T-helper 2 cell (primary cell): ENCODE measurements at regions not wholly inside any gene's neighbourhood (a gene's known extent, or its start where the extent isn't known, plus 50 kb on each side); places are given as distances from the start of the nearest gene placed in this dataset.

Source experiments
- DNase-seq, 5 experiments: peaks; one replicate each; pipeline versions ENCODE4 v3.0.0 to v3.0.0-alpha.2; 2012 to 2022

DNA sequence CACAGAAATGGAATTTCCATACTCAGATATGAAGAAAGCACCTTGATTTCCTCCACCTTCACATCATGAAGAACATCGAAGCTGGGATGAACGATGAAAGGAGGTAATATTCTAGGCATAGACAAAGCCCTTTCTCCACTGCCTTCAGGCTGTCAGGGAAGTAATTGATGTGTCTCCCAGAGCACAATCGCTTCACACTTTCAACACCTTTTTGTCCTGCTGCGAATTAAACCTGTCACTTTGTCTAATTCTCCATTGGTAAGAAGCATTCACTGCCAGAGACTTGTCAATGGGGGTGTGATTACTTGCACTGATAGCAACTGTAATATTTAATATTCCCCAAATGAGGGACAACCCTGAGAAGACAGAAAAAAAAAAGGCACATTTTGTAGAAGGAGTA is 260.1 kb downstream of the ETS1 start:
- no peak for DNase-seq

DNA sequence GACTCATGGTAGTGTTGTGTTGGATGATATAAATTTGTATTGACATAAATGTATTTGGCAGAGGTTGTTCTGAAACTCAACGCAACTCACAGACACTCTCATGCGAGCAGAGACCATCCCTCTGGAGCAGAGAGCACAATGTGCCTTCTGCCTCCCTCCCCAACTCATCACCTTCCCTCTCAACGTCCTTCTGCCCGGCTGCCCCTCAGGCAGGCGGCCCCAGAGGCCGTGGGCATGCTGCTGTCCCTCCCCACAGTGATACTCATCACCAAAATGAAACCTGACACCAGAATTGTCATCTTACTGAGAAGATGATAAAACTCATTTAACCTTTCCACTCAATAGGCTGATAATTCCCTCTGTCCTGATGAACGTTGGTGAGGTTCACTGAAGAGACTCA is 260.6 kb downstream of the ETS1 start:
- DNase-seq: no peak

DNA sequence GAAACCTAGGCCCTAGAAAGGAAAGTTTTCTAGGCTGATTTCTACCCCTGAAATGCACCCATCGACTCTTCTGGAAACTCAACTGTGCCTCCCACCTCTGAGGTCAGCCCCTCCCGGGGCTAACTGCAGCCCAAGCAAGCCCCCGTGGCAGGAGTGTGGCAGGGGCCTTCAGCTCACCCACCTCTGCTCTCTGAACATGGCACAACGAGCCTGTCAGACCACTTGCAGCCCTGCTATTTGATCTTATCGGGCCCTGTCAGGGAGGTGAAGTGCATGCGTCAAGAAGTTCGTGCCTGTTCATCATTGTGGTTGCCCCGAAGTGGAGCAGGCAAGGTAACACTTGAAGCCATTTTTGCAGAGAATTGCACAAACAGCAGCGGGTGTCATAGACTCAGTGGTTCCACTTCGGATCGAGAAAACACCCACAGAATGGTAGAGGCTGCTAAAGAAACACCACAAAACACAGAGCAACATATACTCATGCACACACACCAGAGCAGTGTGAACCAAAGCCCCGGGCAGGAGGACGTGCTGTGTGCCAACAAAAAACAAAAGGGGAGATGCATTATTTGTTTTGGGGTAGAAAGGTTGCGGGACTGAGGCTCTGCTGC is 262.7 kb downstream of the ETS1 start:
- peak; percentile 27 to 100 (median 72) for DNase-seq

DNA sequence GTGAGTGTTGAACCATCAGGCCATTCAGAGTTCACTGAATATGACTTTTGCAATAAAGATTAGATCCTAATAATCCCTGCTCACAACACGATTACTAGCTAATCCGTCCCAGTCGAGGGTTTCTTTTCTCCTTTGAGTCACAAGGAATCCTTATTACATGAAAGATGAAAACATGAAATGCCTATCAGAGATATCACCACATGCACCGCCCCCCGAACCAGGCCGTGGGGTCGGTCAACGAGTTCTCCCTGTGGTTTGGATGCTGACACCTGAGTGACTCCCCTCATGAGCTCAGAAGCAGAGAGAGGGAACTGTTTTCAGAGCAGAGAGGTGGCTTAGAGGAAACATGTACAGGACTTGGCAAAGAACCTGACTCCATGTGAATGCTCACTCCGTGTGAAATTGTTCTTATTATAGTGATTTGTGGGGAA is 263.3 kb downstream of the ETS1 start:
- DNase-seq: peak in 2 of 5 experiments; percentile 34 to 84

DNA sequence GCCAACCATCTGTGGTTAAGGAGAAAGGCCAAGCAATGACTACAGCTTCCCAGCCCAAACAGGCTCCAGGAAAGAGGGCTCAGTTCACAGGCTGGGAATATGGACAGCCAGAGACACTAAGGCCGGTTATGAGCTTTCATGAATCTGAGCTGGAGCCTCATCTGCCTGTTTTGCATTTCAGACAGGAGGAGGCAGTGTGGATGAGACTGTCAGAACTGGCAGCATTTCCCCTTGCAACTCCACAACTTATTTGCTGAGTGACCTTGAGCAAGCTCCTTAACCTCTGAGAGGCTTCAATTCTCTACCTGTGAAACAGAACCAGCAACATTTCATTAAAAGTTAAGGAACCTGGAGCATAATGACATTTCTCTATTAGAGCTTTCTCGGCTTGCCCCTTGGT is 264.0 kb downstream of the ETS1 start:
- DNase-seq: peak in 1 of 5 experiments; percentile 88

DNA sequence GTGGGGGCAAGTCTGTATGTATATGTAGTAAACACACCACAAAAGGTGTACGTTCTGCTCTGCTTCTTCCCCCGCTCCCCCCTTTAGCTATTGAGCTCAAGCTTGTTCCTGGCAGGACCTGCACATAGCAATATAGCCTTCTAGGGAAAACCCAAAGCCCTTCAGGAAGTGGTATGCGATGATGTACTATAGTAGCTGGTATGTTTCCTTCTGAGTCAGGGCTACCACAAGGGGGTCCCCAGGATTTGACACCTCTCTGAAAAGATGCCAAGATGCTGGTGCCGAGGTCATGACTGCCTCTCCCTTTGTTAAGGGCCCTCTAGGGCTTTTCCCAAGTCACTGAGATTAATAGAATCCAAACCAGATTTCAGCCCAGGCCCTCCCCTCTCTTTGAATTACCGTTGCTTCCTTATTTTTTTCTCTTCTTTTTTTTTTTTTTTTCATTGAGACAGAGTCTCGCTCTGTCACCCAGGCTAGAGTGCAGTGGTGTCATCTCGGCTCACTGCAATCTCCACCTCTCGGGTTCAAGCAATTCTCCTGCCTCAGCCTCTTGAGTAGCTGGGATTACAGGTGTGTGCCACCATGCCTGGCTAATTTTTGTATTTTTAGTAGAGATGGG is 268.4 kb downstream of the ETS1 start:
- DNase-seq: peak in 4 of 5 experiments; percentile 53 to 92 (median 75)

DNA sequence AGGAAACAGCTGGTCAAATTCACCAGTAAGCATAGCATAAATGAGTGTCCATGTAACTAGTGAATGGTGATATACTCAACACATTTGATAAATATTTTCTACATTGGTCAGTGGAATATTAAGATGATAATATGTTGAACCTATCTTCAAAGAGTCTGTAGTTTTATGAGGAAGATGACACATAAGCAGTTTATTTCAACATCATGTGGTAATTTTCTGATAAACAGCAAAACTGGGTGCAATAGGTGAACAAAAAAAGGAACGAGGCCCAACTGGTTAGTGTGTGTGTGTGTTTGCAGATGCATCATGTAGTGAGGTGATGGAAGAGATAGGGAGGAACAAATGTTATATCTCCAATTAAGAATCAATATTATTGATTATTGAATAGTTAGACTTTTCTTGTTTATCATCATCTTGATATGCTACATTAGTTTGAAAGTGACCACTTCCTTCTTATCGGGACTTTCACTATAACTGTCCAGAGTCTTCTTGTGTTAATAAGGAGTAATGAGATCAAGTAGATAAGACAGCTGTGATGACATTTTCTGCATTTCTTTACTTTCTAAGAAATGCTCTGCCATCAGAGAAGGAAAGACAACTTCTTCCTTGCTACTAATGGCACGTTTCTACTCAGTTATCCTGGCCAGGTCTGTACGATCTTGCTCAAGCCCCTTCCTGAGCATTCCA is 270.7 kb downstream of the ETS1 start:
- DNase-seq: peak in 1 of 5 experiments; percentile 41

DNA sequence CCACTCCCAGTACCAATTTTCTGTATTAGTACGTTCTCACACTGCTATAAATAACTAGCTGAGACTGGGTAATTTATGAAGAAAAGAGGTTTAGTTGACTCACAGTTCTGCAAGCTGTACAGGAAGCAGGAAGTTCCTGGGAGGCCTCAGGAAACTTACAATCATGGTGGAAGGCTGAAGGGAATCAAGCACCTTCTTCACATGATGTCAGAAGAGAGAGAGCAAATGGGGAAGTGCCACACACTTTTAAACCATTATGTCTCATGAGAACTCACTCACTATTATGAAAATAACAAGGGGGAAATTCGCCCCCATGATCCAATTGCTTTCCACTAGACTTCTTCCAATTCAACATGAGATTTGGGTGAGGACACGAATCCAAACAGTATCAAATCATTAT is 271.4 kb downstream of the ETS1 start:
- no peak for DNase-seq

DNA sequence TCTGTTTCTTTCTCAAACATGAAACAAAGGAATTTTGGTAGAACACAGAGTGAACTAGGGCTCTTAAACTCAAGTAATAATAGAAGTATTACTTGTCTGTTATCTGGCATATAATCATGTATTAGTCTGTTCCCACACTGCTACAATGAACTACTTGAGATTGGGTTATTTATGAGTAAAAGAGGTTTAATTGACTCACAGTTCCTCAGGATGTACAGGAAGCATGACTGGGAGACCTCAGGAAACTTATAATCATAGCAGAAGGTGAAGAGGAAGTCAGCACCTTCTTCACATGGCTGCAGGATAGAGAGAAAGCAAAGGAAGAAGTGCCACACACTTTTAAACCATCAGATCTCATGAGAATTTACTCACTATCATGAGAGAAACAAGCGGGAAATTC is 273.4 kb downstream of the ETS1 start:
- no peak for DNase-seq

DNA sequence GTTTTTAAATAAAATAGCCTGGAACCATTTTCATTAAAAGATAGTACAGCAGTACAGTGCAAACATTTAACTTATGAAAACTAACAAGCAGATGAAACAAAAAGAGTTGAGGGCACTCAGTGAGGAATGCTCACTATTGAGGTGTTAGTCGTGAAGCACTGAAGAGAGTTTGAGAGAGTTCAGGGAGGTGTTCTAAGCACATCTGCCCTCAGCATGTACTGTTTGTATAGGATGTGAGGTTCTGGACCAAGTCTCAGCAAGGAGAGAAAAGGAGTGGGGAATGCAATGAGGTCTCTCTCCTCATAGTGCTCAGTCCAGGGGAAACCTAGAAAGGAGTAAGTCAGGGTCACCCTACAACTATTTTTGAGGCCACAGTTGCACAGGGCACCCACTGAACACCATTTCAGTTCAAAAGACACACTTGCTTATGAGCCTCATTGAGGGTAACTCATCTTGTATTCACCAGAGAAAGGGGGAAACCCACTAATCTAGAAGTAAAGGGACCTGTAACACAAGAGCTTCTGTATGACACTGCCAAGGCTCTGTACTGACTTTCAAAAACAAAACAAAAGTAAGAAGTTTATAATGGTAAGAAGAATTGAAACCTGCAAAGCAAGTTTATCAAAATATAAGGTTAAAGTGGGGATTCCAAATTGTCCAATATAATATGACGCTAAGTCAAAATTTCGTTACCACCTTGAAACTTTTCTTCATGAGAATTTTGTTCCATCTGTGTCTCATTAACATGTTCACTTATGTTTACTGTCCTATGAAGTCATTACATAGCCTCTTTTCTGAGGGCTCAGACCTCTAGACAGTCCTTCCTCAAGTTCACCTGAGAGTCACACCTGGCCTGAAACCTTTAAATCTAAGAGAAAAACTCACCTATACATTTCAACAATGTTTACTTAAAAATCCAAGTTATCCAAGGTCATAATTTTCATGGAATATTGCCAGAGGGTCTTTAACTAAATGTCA is 275.3 kb downstream of the ETS1 start:
- DNase-seq: peak in 1 of 5 experiments; percentile 31

DNA sequence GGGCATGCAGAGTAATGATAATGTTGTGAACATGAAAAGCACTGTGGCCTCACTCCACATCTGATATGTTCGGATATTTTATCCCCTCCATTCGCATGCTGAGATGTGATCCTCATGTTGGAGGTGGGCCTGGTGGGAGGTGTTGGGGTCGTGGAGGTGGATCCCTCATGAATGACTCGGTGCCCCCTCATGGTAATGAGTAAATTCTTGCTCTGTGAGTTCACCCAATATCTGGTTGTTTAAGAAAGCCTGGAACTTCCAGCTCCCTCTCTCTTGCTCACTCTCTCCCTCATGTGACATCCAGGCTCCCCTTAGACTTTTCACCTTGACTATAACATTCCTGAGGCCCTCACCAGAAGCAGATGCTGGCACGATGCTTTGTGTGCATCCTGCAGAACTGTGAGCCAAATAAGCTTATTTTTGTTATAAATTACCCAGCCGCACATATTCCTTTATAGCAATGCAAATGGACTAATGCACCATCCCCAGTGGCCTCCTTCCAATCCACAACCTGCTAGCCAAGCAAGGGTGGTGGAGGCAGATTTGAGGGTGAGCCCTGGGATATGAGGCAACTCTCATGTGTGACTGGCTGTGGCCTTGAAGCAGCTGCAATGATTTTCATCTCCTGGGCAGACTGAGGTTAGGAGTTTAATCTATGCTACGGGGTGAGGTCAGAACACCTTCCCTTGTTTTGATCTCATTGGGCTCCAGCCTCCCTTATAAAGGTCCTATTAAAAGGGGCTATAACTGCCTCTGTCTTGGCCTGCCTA is 276.5 kb downstream of the ETS1 start:
- no peak for DNase-seq

DNA sequence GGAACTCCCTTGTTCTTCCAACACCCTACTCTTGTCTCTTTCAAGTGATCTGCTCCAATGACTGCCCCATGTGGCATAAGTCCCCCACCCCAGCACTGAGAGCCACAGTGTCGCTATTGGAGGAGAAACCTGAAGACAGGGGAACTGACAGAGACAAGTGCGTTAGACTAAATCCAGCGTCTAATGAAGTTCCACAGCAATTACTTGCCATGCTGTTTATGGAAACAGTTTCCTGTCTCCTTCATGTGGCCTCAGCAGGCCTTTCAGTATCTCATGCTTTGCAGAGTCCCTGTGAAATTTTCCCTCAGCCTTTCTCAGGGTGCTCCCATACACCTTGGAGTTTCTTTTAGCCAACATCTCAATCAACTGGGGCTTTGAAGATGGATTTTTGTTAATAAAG is 277.4 kb downstream of the ETS1 start:
- DNase-seq: no peak

DNA sequence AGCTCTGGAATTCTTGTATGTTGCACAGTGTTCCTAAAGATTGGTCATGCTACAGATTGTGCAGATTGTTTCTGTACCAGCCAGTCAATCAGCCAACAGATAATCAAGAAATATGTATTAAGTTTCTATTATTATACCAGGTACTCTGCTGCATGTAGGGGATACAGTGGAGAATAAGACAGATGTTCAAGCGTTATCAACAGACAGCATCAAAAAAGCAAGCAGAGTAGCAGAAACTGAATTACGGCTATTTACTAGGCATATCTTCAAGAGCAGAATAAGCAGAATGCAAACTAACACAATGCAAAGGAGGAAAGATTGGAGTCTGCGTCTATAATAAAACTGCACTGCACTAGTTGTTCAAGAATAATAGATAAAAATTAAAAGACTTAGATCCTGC is 278.6 kb downstream of the ETS1 start:
- no peak for DNase-seq

DNA sequence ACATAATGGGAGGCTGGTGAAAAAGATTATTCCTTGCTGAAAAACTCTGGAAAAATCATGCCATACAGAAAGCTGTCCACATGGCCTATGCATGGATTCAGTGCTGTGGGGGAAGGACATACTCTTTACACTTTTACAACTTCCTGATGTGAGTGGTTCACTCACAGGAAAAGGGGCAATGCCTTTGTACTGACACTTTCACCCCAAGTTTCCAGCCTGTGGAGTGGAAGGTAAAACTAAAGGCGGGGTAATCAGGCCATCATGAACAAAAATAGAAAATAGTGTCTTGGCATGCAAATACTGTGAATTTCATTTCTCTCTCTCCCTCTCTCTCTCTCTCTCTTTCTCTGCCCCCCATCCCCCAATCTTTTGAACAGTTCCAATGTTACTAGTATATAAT is 281.8 kb downstream of the ETS1 start:
- peak in 1 of 5 experiments; percentile 65 for DNase-seq

DNA sequence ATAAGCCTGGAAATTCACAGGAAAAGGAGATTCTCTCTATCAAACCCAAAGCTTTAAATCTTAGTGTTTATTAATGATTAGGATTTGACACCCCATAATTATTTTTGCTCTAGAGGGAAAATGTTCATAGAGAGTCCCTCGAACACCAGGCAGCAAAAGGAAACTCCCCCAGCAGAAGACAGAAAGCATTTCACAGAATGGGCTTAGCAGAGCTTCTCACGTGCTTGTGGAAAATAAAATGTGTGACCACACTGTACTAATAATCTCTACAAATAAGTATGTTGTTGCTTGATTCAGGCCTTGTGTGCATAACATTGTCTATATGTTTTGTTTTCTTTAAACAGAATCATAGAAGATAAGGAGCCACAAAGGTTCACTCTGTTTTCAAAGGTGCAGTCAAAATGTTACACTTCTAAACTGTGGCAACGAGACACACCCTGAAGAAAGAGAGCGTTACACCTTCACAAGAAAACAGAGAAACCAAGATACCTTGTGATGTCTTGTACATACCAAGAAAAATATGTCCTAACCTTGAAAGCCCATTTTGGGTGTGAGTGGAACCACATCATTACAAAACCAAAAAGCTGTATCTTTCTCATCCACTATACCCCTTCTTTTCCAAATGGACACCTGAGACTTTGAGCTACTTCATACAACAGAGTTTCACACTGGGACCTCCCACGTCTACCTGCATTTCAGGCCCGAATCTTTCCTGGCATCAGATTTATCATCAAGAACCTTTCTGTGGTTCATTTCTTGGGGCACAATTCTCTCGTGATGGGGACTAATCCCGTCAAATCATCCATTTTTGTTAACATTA is 282.5 kb downstream of the ETS1 start:
- peak in 2 of 5 experiments; percentile 66 to 89 for DNase-seq

DNA sequence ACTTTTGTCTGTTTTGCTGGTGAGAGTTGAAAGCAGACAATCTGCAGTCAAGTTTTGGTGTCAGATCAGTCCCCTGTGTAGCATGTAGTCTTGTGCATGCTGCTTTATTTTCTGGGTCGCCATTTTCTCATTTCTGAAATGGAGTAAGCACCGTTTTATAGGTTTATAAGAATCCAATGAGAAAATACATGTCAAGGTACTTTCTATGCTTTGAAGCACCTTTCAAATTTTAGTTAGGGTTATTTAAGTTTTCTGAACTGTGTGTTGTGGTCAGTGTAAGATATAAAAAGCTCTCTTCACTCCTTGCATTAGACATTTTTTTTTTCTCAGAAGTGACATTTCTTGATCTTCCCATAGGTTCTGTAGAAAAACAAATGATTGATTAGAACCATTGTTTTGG is 283.2 kb downstream of the ETS1 start:
- peak in 1 of 5 experiments; percentile 44 for DNase-seq

DNA sequence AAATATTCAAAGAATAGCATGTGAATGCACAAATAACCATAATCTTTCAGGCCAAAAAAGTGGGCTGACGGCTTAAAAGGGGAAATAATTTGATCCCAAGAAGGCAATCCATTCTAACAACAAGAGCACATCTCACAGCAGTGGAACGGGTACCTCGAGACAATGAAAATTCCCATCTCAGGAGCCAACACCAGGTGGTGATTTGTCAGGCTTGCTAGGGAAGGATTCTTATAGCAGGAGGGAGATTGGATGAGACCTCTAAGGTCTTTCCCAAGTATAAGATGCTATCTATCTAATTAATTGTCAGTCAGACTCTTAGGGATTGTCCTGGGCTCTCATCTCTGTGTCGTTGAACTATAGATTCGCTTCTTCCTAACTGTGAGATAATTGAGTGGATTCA is 284.0 kb downstream of the ETS1 start:
- no peak for DNase-seq

DNA sequence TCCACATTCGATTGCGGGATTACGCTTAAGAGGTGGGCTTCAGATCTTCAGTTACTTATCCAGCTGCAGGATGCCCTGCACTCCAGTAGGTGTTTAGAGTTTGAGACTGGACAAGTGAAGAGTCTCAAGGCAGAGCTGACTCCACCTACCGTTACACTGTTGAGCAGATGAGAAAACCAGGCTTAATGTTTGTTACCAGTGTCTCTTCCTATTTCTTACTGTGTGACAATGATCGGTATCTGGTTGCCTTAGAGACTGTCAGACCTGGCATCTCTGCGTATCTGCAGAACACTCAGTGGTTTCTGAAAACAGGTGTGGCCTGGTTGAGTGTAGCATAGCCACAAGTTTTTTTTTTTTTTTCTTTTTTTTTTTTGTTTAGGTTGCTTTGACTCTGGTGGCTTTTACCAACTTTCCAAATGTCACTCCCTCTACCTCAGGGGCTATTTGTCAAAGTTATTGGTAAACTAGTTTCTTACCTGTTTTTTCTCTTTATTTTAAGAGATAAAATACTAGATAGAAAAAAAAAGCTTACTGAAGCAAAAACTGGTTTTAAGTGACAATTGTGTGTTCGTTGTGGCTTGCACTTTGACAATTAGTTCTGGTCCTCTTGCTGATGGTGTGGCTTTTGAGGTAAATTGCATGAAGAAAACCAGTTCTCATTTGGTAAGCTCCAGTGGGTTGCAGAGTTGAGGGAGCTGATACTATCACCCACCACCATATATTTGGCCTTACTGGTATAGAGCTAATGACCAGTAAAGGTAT is 284.8 kb downstream of the ETS1 start:
- peak in 4 of 5 experiments; percentile 40 to 100 (median 78) for DNase-seq

DNA sequence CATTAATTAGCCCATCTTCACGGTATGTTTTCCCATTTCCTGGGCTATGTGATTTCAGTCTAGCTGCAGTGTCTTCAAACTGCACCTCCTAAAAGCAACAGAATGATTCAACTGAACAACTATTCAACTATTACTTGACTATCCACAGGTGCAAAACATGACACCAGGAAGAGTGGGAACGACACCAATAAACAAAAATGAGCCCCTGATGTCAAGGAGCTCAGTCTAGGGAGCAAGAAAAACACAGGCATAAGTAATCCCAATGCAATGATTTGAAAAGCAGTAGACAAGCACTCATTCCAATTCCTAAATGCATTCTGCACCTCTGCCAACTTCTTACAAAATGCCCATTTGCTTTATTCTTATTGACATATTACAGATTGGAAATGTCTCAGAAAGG is 285.6 kb downstream of the ETS1 start:
- DNase-seq: peak in 1 of 5 experiments; percentile 38

DNA sequence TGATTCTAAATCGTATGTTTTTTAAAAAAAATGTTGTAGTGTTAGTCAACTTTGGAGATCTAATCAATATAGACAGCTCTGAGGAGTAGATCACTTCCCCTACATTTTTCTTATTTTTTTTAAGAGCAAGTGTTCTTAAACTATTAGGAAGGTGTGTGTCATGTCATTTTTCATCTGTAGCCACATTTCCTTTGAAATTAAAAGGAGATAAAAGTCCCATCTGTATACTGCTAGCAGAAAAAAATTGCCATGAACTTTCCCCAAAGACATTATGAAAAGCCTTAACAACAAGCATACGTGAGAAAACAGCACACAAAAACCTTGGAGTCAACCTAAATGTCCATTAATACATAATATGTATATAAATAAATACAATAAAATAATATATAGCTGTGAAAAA is 286.6 kb downstream of the ETS1 start:
- DNase-seq: peak in 1 of 5 experiments; percentile 43
